Naive thymus-derived CD4-positive, alpha-beta T cell (primary cell): ENCODE measurements at regions not wholly inside any gene's neighbourhood (a gene's known extent, or its start where the extent isn't known, plus 50 kb on each side); places are given as distances from the start of the nearest gene placed in this dataset.

Experiments
- ATAC-seq: fragments of 150-1000 bp; cut with Tn5 transposase; 2 replicates; pipeline ENCODE4 v1.10.0; 2021; ENCODE audit warnings: mild to moderate bottlenecking, moderate library complexity
- CTCF ChIA-PET: fragments of 350-600 bp; sonication (Branson Sonifier 250); formaldehyde crosslinking; loops from one replicate; lab custom pipeline; 2021; ENCODE audit warnings: antibody characterized with exemption; lab: Charles Lee
- POLR2A ChIA-PET: fragments of 350-600 bp; sonication (Branson Sonifier 250); formaldehyde crosslinking; loops from one replicate; lab custom pipeline; 2021; ENCODE audit warnings: antibody characterized with exemption, inconsistent platforms; lab: Charles Lee
- DNase-seq, 9 donors: peaks; one replicate each; pipeline versions ENCODE4 v3.0.0 to v3.0.0-alpha.2; 2020 to 2022; ENCODE audit warnings: mixed read lengths in 1 of 9
- H3K27ac ChIP-seq: one replicate; pipeline ENCODE4 v1.7.0; 2013; ENCODE audit warnings: mild to moderate bottlenecking, low read depth, low read length, moderate library complexity
- H3K27me3 ChIP-seq, 2 donors: one replicate each; pipeline ENCODE4 v1.7.0; 2013; ENCODE audit warnings: low read length in 2 of 2, mild to moderate bottlenecking in 2 of 2, moderate library complexity in 2 of 2; ENCODE audit not compliant: control insufficient read depth in 2 of 2, insufficient read depth in 2 of 2
- H3K36me3 ChIP-seq, 3 experiments: 1 replicate in 2 of 3; 2 replicates in 1 of 3; pipeline ENCODE4 v1.7.0; 2013; ENCODE audit warnings: low read length in 3 of 3, mild to moderate bottlenecking in 3 of 3, moderate library complexity in 1 of 3; ENCODE audit not compliant: insufficient read depth in 3 of 3, control insufficient read depth in 2 of 3
- H3K4me1 ChIP-seq, 2 donors: one replicate each; pipeline ENCODE4 v1.7.0; 2013; ENCODE audit warnings: low read length in 2 of 2, mild to moderate bottlenecking in 2 of 2, moderate library complexity in 1 of 2; ENCODE audit not compliant: control insufficient read depth in 2 of 2, insufficient read depth in 2 of 2
- H3K4me3 ChIP-seq: 2 replicates; pipeline ENCODE4 v1.7.0; 2013; ENCODE audit warnings: mild to moderate bottlenecking, low read length
- H3K9me3 ChIP-seq, 3 experiments: 1 replicate in 2 of 3; 2 replicates in 1 of 3; pipeline ENCODE4 v1.7.0; 2013; ENCODE audit warnings: low read length in 3 of 3; ENCODE audit not compliant: control insufficient read depth in 2 of 3
- H3K27ac Mint-ChIP-seq, 9 donors: one replicate each; pipeline ENCODE4 v1.8.0; 2020 to 2022; ENCODE audit warnings: mixed read lengths in 9 of 9, mild to moderate bottlenecking in 8 of 9, moderate library complexity in 5 of 9, inconsistent platforms in 2 of 9
- H3K27me3 Mint-ChIP-seq, 5 donors: one replicate each; pipeline ENCODE4 v1.8.0; 2021 to 2022; ENCODE audit warnings: mixed read lengths in 5 of 5, mild to moderate bottlenecking in 1 of 5
- H3K36me3 Mint-ChIP-seq, 5 donors: one replicate each; pipeline ENCODE4 v1.8.0; 2020 to 2022; ENCODE audit warnings: mixed read lengths in 5 of 5, mild to moderate bottlenecking in 3 of 5, inconsistent platforms in 1 of 5
- H3K4me1 Mint-ChIP-seq, 7 donors: one replicate each; pipeline ENCODE4 v1.8.0; 2020 to 2022; ENCODE audit warnings: mixed read lengths in 7 of 7, mild to moderate bottlenecking in 3 of 7, inconsistent platforms in 1 of 7
- H3K4me3 Mint-ChIP-seq, 10 donors: one replicate each; pipeline ENCODE4 v1.8.0; 2020 to 2022; ENCODE audit warnings: mild to moderate bottlenecking in 10 of 10, mixed read lengths in 10 of 10, moderate library complexity in 6 of 10, inconsistent platforms in 2 of 10
- H3K9me3 Mint-ChIP-seq, 11 donors: one replicate each; pipeline ENCODE4 v1.8.0; 2020 to 2022; ENCODE audit warnings: mixed read lengths in 11 of 11, mild to moderate bottlenecking in 4 of 11, inconsistent platforms in 1 of 11, moderate library complexity in 1 of 11
- intact Hi-C, 2 donors: fragments of 100-400 bp; cut with micrococcal nuclease; formaldehyde crosslinking; loops; one replicate each; pipeline ENCODE4 v1.15.1; 2023

DNA sequence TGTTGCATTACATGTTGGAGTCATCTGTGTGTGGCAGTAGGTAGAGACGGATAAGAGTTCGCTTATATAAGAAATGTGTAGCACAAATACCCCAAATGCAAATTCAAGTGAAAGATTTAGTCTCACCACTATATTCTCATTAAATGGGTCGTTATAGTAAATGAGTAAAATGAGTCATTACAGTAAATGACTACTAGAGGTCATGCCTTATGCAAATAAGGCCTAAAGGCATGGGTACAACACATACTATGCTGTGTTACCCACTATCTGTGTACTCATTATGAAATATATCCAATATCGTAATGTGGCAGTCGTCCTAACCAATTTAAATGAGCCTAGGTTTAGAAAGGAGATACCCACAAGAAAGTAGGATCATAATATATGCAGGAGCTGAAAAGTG is 1603.1 kb downstream of the C4orf33 start:
- ChIA-PET CTCF (no interaction called here), POLR2A (no interaction called here)
- intact Hi-C loops: no loop called here
- Mint-ChIP-seq H3K4me3 (no peak overlapping the region), H3K36me3 (no peaks in the 10 kb centered on the region), H3K9me3 (peaks cover 0 to 40% (median 1%) of the 10 kb centered on the region in 11 donors), H3K27ac (no peak overlapping the region), H3K27me3 (no peaks in the 10 kb centered on the region), H3K4me1 (no peaks in the 10 kb centered on the region)
- H3K9me3 ChIP-seq: no peaks in the 10 kb centered on the region
- ATAC-seq: no peak
- H3K27ac ChIP-seq: no peak overlapping the region
- no peak overlapping the region for H3K4me3 ChIP-seq
- H3K4me1 ChIP-seq: no peaks in the 10 kb centered on the region
- H3K27me3 ChIP-seq: no peaks in the 10 kb centered on the region
- no peaks in the 10 kb centered on the region for H3K36me3 ChIP-seq
- no peak for DNase-seq

DNA sequence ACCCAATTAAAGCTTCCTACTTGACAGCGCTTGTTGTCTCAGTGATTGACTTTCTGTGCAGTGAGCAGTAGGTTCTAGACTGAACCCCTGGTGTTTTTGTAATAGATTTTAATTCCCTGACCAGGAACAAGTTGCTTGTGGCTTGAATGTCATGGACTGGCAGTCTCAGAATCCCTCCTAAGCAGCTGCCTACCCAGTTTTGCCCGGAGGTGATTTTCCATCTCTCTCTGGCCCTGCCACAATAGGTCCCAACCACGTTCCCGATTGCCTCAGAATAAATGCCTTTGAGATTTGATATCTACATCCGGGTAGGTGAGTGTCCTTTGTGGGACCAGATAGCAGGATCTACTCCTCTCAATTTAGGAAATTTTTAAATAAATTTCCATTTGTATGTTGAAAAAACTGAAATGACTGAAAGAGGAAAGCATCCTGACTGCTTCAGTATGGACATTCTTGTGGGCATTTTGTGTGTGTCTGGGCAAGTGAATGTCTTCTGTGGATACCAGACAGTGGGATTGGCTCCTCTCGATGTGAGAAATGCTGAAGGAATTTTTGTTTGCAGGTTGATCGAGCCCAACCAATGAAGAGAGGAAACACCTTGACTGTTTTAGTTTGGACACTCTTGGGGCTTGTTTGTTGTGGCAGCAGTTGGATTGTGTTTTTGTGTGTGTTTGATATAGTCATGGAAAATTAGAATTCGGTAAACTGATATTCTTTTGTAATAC is 1607.4 kb downstream of the C4orf33 start:
- DNase-seq: no peak
- CTCF ChIA-PET: no interaction called here

DNA sequence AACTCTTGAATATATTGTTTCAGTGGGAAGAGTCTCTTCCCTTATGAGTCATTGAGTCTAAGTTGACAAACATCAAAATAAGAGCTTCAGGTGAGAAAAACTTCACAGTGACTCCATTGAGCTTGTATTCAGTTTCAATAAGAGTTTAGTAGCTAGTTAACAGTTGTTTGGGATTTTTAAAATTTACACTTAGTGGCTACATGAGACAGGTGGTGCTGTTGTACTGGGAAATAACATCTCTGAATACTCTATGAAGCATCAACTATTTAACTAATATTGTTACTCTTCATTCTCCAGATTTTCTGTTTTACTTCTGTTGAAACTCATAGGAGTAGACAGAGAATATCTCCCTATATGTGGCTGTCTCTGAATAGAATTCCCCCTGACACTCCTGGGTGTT is 1609.1 kb downstream of the C4orf33 start:
- no peak overlapping the region for H3K4me3 Mint-ChIP-seq
- peaks cover 0 to 27% (median 3%) of the 10 kb centered on the region in 11 donors for H3K9me3 Mint-ChIP-seq
- ChIA-PET POLR2A (no interaction called here), CTCF (no interaction called here)
- H3K4me3 ChIP-seq: no peak overlapping the region
- no peaks in the 10 kb centered on the region for H3K4me1 Mint-ChIP-seq
- intact Hi-C loops: no loop called here
- ATAC-seq (no peak), DNase-seq (no peak)
- H3K27ac ChIP-seq: no peak overlapping the region
- no peak overlapping the region for H3K27ac Mint-ChIP-seq
- H3K4me1 ChIP-seq: no peaks in the 10 kb centered on the region
- no peaks in the 10 kb centered on the region for H3K27me3 Mint-ChIP-seq
- no peaks in the 10 kb centered on the region for H3K27me3 ChIP-seq
- peaks cover 0 to 4% (median 0%) of the 10 kb centered on the region in 3 experiments for H3K9me3 ChIP-seq
- H3K36me3 ChIP-seq: no peaks in the 10 kb centered on the region
- no peaks in the 10 kb centered on the region for H3K36me3 Mint-ChIP-seq

More for the DNA sequence above, 1607.4 kb downstream of the C4orf33 start:
- no peak overlapping the region for H3K4me3 ChIP-seq
- no peaks in the 10 kb centered on the region for H3K36me3 ChIP-seq
- H3K27me3 ChIP-seq: no peaks in the 10 kb centered on the region
- H3K27ac ChIP-seq: no peak overlapping the region
- Mint-ChIP-seq H3K4me1 (no peaks in the 10 kb centered on the region), H3K4me3 (no peak overlapping the region), H3K27ac (no peak overlapping the region), H3K36me3 (no peaks in the 10 kb centered on the region), H3K27me3 (no peaks in the 10 kb centered on the region), H3K9me3 (peaks cover 0 to 33% (median 5%) of the 10 kb centered on the region in 11 donors)
- intact Hi-C loops: no loop called here
- peaks cover 0 to 4% (median 0%) of the 10 kb centered on the region in 3 experiments for H3K9me3 ChIP-seq
- ATAC-seq: no peak
- no peaks in the 10 kb centered on the region for H3K4me1 ChIP-seq
- POLR2A ChIA-PET: no interaction called here

DNA sequence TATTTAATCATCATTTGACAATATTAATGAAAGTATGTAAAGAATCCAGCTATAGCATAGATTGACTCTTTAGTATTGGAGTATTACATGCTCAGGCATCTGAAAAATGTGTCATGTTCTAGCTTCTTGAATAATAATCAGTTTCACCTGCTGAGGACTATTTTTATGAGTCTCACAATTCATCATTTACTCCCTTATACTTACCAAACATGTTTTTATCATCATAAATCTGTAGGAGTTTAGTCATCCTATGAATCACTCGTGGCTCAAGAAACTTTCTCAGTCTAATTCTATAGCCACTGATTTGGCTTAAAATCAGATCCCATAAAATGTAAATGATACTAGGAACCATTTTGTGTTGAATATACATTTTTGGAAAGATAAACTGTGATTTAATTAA is 1616.1 kb downstream of the C4orf33 start:
- Histone ChIP-seq H3K4me1 (no peaks in the 10 kb centered on the region), H3K27ac (no peak overlapping the region), H3K4me3 (no peak overlapping the region), H3K27me3 (no peaks in the 10 kb centered on the region), H3K9me3 (peaks cover 0 to 2% (median 0%) of the 10 kb centered on the region in 3 experiments), H3K36me3 (no peaks in the 10 kb centered on the region)
- no peaks in the 10 kb centered on the region for H3K27me3 Mint-ChIP-seq
- H3K27ac Mint-ChIP-seq: no peak overlapping the region
- H3K36me3 Mint-ChIP-seq: peaks cover 0 to 4% (median 0%) of the 10 kb centered on the region in 5 donors
- ChIA-PET POLR2A (no interaction called here), CTCF (no interaction called here)
- H3K4me3 Mint-ChIP-seq: no peak overlapping the region
- ATAC-seq: no peak
- intact Hi-C loops: no loop called here
- no peaks in the 10 kb centered on the region for H3K4me1 Mint-ChIP-seq
- DNase-seq: no peak
- H3K9me3 Mint-ChIP-seq: peaks cover 0 to 16% (median 5%) of the 10 kb centered on the region in 11 donors

DNA sequence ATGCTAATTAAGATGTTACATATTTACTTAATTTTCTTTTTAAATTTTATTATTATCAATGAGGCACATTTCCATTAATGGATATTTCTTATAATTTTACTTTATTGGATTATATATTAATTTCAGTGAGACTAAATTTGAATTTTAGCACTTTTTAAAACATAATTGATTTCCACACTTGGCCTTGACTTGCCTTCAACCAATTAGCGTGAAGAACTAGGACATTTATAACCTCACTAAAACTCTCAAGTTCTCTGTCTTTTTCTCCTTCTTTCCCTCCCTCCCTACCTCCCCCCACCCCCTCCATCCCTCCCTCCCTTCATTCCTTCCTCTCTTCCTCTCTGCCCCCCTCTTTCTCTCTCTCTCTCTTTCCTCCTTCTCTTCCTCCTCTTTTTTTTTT is 1618.1 kb downstream of the C4orf33 start:
- H3K4me3 ChIP-seq: no peak overlapping the region
- peaks cover 0 to 14% (median 4%) of the 10 kb centered on the region in 11 donors for H3K9me3 Mint-ChIP-seq
- no peaks in the 10 kb centered on the region for H3K4me1 ChIP-seq
- H3K4me3 Mint-ChIP-seq: no peak overlapping the region
- peaks cover 0 to 4% (median 0%) of the 10 kb centered on the region in 5 donors for H3K36me3 Mint-ChIP-seq
- no peak overlapping the region for H3K27ac Mint-ChIP-seq
- POLR2A ChIA-PET: no interaction called here
- no peaks in the 10 kb centered on the region for H3K27me3 Mint-ChIP-seq
- no peaks in the 10 kb centered on the region for H3K4me1 Mint-ChIP-seq
- H3K27ac ChIP-seq: no peak overlapping the region
- no peak for ATAC-seq
- H3K27me3 ChIP-seq: no peaks in the 10 kb centered on the region
- intact Hi-C loops: no loop called here
- H3K36me3 ChIP-seq: no peaks in the 10 kb centered on the region
- no peaks in the 10 kb centered on the region for H3K9me3 ChIP-seq
- CTCF ChIA-PET: no interaction called here
- DNase-seq: no peak

DNA sequence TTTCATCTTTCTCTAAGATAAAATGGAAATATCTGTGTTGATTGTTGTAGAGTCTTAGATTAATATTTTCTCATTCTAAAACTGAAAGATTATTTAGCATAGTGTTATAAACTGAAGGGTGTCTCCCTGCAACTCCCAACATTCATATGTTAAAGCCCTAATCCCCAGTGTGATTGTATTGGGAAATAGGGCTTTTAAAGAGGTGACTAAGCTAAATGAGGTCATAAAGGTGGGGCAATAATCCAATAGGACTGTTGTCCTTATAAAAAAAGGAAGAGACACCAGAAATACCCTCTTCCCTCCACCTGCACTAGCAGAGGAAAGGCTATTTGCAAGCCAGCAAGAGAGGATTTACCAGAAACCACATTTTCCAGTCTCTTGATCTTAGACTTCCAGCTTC is 1626.4 kb downstream of the C4orf33 start:
- Histone ChIP-seq H3K4me1 (no peaks in the 10 kb centered on the region), H3K27me3 (no peaks in the 10 kb centered on the region), H3K36me3 (no peaks in the 10 kb centered on the region), H3K27ac (no peak overlapping the region), H3K9me3 (no peaks in the 10 kb centered on the region), H3K4me3 (no peak overlapping the region)
- H3K27me3 Mint-ChIP-seq: no peaks in the 10 kb centered on the region
- ATAC-seq (no peak), DNase-seq (no peak)
- H3K9me3 Mint-ChIP-seq: peaks cover 0 to 8% (median 0%) of the 10 kb centered on the region in 11 donors
- no peaks in the 10 kb centered on the region for H3K36me3 Mint-ChIP-seq
- intact Hi-C loops: no loop called here
- POLR2A ChIA-PET: no interaction called here
- no peaks in the 10 kb centered on the region for H3K4me1 Mint-ChIP-seq
- CTCF ChIA-PET: no interaction called here
- no peak overlapping the region for H3K27ac Mint-ChIP-seq
- no peak overlapping the region for H3K4me3 Mint-ChIP-seq
